Transverse colon (tissue), 4 donors: ENCODE measurements at regions not wholly inside any gene's neighbourhood (a gene's known extent, or its start where the extent isn't known, plus 50 kb on each side); places are given as distances from the start of the nearest gene placed in this dataset.

Experiments used
- DNase-seq: peaks from one replicate; pipeline ENCODE4 v3.0.0-alpha.2; 2019
- H3K27ac ChIP-seq, 4 donors: fragments of 200-600 bp; sonication (generic); 2 replicates each; pipeline ENCODE4 v1.5.1; 2016 to 2018; ENCODE audit warnings: inconsistent platforms in 4 of 4
- H3K27me3 ChIP-seq: fragments of 200-600 bp; sonication (generic); 2 replicates; pipeline ENCODE4 v1.5.1; 2017; ENCODE audit warnings: inconsistent platforms
- H3K36me3 ChIP-seq, 4 donors: fragments of 200-600 bp; sonication (generic); 2 replicates each; pipeline ENCODE4 v1.5.1; 2017 to 2019; ENCODE audit warnings: inconsistent platforms in 4 of 4
- H3K4me1 ChIP-seq, 4 donors: fragments of 200-600 bp; sonication (generic); 2 replicates each; pipeline ENCODE4 v1.5.1; 2017 to 2020; ENCODE audit warnings: inconsistent platforms in 4 of 4
- H3K4me3 ChIP-seq, 4 donors: fragments of 200-600 bp; sonication (generic); 1 replicate in 1 of 4; 2 replicates in 3 of 4; pipeline versions ENCODE4 v1.5.1 to v1.6.1; 2017 to 2019; ENCODE audit warnings: inconsistent platforms in 4 of 4
- H3K9me3 ChIP-seq, 2 donors: fragments of 200-600 bp; sonication (generic); 2 replicates each; pipeline ENCODE4 v1.5.1; 2017 to 2019; ENCODE audit warnings: inconsistent platforms in 2 of 2
- EP300 ChIP-seq: sonication (generic); formaldehyde crosslinking; IDR thresholded peaks from one replicate; pipeline ENCODE4 v1.6.1; 2017; ENCODE audit warnings: antibody characterized with exemption, low read depth
- POLR2A ChIP-seq: fragments of 450-650 bp; IDR thresholded peaks from one replicate; pipeline ENCODE4 v1.6.1; 2016; ENCODE audit warnings: antibody characterized with exemption, mild to moderate bottlenecking, moderate library complexity
- POLR2AphosphoS5 ChIP-seq, 3 donors: sonication (generic); formaldehyde crosslinking; IDR thresholded peaks; one replicate each; pipeline ENCODE4 v1.6.1; 2016; ENCODE audit warnings: antibody characterized with exemption in 3 of 3
- WGBS, 2 donors: methylation state at CpG; one replicate each; pipeline ENCODE4 v1.1.5; 2018; ENCODE audit warnings: low coverage in 1 of 2; 5-methylcytosine and 5-hydroxymethylcytosine counted together
- in situ Hi-C, 4 donors: fragments of 200-750 bp; cut with MboI; loops; one replicate each; pipeline versions ENCODE4 v1.15.0 to v1.15.1; 2017; ENCODE audit warnings: low sequenced_read_pairs in 3 of 4, low pct_ligation_motif_present in 1 of 4, low pct_unique_long_range_greater_than_20kb in 1 of 4
- intact Hi-C: fragments of 100-400 bp; cut with DNase I; formaldehyde crosslinking; loops from one replicate; pipeline ENCODE4 v1.15.1; 2023; ENCODE audit warnings: low total_unique reads
- TF ChIP-seq, protein P1 (sequence below), 5 experiments: fragments of 200-600 bp in 3 of 5; fragments of 450-650 bp in 2 of 5; sonication (generic) in 3 of 5; IDR thresholded peaks; 1 replicate in 2 of 5; 2 replicates in 3 of 5; pipeline ENCODE4 v1.5.1; 2016 to 2017; ENCODE audit warnings: antibody characterized with exemption in 5 of 5, inconsistent platforms in 3 of 5, mild to moderate bottlenecking in 2 of 5, moderate library complexity in 1 of 5

DNA sequence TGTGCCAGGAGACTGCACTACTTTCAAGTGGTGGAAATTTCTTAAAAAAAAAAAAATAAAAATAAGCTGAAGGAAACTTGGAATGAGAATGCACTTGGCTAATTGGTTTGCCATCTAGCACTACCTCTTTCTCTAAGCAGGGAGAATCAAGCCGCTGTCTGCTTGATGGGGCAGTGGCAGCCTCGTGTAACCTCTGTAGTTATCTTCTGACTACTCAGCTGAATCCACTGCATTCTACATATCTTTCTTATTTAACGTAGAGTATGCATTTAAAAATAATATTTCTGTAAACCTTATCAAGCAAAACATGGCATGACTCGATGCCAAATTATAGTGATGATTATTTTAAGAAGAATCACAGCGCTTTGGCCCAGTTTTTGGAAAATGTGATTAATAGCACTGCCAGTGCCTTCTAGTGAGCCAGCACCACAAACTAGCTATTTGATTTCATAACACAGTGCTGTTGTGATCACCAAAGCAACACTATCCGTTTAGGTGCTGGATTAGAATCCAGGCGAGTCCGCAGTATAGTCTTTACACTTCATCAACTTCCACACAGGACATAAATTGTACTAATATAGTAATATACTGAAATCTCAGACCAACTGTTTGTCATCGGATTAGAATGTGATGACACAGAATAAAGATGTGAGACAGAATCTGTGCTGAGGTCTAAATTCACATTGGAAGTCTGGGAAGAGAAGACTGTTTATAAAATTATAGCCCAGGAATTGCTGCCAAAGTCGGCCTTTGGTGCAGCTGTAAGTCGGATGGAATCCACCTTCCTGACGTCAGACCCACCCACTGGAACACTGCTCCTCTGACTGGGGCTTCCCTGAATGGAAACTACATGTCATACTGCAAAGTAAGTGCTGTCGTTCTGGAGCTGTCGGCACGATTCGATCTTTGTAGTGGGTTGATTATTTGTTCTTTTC, 136.5 kb upstream of the ETAA1 start:
- WGBS, 2 donors: 51 to 60% methylated on average over 15 to 16 of the region's 16 CpGs
- intact Hi-C loops: loop anchor here (5.0 kb wide), 1 partner anchor 402 kb away; no protein-coding TSS in a partner anchor

DNA sequence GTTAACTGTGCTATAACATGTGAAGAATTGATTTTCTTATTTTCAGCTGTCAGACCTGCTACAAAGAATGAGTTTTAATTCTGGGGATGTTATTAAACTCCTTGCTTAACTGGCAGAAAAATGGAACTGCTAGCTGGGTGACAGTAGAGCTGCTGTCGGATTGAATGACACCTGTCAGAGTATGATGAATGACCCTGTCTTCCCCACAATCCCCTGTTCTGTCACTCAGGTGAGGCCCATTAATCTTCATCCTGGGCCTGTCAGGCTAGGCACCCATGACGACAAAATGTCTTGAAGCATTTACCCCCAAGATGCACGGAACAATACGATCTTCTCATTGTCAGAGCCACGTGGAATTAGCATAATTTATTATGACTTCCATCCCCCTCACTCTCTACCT, 129.9 kb upstream of the ETAA1 start:
- Histone ChIP-seq H3K9me3 (no peaks in the 10 kb centered on the region), H3K36me3 (no peaks in the 10 kb centered on the region), H3K27me3 (no peaks in the 10 kb centered on the region), H3K4me3 (no peak overlapping the region), H3K4me1 (no peaks in the 10 kb centered on the region), H3K27ac (no peak overlapping the region)
- intact Hi-C loops (no loop called here), in situ Hi-C loops (loop anchor here in 1 of 4 donors (25.0 kb wide), 1 partner anchor 830 kb away; the partner anchor contains the start of gene MEIS1)
- DNase-seq: no peak
- TF ChIP-seq POLR2AphosphoS5 (IDR thresholded peaks at IDR 0.05) (no peak), POLR2A (no peak), EP300 (no peak)
- TF ChIP-seq, protein P1, sequence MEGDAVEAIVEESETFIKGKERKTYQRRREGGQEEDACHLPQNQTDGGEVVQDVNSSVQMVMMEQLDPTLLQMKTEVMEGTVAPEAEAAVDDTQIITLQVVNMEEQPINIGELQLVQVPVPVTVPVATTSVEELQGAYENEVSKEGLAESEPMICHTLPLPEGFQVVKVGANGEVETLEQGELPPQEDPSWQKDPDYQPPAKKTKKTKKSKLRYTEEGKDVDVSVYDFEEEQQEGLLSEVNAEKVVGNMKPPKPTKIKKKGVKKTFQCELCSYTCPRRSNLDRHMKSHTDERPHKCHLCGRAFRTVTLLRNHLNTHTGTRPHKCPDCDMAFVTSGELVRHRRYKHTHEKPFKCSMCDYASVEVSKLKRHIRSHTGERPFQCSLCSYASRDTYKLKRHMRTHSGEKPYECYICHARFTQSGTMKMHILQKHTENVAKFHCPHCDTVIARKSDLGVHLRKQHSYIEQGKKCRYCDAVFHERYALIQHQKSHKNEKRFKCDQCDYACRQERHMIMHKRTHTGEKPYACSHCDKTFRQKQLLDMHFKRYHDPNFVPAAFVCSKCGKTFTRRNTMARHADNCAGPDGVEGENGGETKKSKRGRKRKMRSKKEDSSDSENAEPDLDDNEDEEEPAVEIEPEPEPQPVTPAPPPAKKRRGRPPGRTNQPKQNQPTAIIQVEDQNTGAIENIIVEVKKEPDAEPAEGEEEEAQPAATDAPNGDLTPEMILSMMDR (IDR thresholded peaks at IDR 0.05): no peak
- 90% methylated on average over 5 of the region's 5 CpGs; no CpG with 5 or more reads in 1 of the 2 donors for WGBS, 2 donors

More for the DNA sequence above, 136.5 kb upstream of the ETAA1 start:
- DNase-seq: peak; percentile 56
- H3K4me3 ChIP-seq: no peak overlapping the region
- no peaks in the 10 kb centered on the region for H3K27me3 ChIP-seq
- no peaks in the 10 kb centered on the region for H3K9me3 ChIP-seq
- TF ChIP-seq, protein P1 (IDR thresholded peaks at IDR 0.05): no peak
- TF ChIP-seq POLR2AphosphoS5 (IDR thresholded peaks at IDR 0.05) (peak; percentile 62 to 79 (median 72)), EP300 (peak; percentile 89)
- in situ Hi-C loops: loop anchor here in 1 of 4 donors (25.0 kb wide), 1 partner anchor 823 kb away; the partner anchor contains the start of gene MEIS1
- no peaks in the 10 kb centered on the region for H3K36me3 ChIP-seq
- no peaks in the 10 kb centered on the region for H3K4me1 ChIP-seq
- H3K27ac ChIP-seq: peak overlapping the region; percentile 70 to 84 (median 79)

DNA sequence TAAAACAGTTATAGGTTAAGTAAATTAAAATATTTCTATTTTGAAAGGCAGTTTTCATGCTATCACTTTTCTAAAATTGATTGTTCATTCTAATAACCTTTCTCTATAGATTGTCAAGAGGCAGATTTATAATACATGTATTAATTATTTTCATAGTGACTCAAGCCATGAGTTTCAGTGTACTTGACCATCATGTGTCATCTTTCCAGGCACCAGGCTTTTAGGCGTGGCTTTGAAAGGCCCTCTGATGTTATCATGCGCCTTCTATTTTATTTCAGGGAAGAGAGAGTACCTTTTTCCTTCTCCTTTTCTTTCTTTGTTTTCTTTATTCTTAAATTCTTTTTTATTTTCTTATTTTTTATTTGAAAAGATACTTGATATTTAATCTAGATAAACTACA, 128.3 kb upstream of the ETAA1 start:
- Histone ChIP-seq H3K9me3 (no peaks in the 10 kb centered on the region), H3K36me3 (no peaks in the 10 kb centered on the region), H3K27me3 (no peaks in the 10 kb centered on the region), H3K27ac (no peak overlapping the region), H3K4me1 (no peaks in the 10 kb centered on the region), H3K4me3 (no peak overlapping the region)
- TF ChIP-seq EP300 (no peak), POLR2A (no peak), POLR2AphosphoS5 (IDR thresholded peaks at IDR 0.05) (no peak)
- TF ChIP-seq, protein P1 (IDR thresholded peaks at IDR 0.05): no peak
- DNase-seq: no peak
- intact Hi-C loops: no loop called here
- 89 to 96% methylated on average over 2 of the region's 2 CpGs for WGBS, 2 donors
- in situ Hi-C loops: loop anchor here in 1 of 4 donors (25.0 kb wide), 1 partner anchor 831 kb away; the partner anchor contains the start of gene MEIS1

DNA sequence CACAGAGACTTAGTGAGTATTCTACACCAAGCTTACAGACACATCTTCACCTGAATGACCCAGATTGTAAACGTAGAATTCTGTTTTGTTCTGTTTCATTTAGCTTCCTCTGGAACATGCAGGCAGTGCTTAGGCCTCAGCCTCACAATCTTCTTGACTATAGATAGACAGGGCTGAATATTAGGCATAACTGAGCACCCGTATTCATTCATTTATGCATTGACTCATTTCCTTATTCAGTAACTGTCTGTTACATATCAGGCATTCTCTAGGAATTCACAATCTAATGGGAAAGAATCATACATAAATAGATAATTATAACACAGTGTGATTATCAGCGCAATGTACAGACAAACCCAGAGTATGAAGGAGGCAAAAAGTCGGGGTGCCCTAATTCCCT, 124.9 kb upstream of the ETAA1 start:
- no peak overlapping the region for H3K27ac ChIP-seq
- no peaks in the 10 kb centered on the region for H3K9me3 ChIP-seq
- H3K36me3 ChIP-seq: no peaks in the 10 kb centered on the region
- no peak for DNase-seq
- H3K4me3 ChIP-seq: no peak overlapping the region
- intact Hi-C loops: no loop called here
- WGBS, 2 donors: 82 to 86% methylated on average over 4 of the region's 4 CpGs
- no peaks in the 10 kb centered on the region for H3K4me1 ChIP-seq
- in situ Hi-C loops: loop anchor here in 1 of 4 donors (25.0 kb wide), 1 partner anchor 835 kb away; the partner anchor contains the start of gene MEIS1
- TF ChIP-seq POLR2A (no peak), POLR2AphosphoS5 (IDR thresholded peaks at IDR 0.05) (no peak), EP300 (no peak)
- TF ChIP-seq, protein P1 (IDR thresholded peaks at IDR 0.05): no peak
- no peaks in the 10 kb centered on the region for H3K27me3 ChIP-seq
